SH-SY5Y (cell line): ENCODE measurements at regions not wholly inside any gene's neighbourhood (a gene's known extent, or its start where the extent isn't known, plus 50 kb on each side); places are given as distances from the start of the nearest gene placed in this dataset.

Source experiments
- GATA2 ChIP-seq: IDR thresholded peaks from 2 replicates; pipeline ENCODE4 v1.6.1; 2011; ENCODE audit warnings: mild to moderate bottlenecking, low read depth, low read length
- GATA3 ChIP-seq: IDR thresholded peaks from 2 replicates; pipeline ENCODE4 v1.6.1; 2011; ENCODE audit warnings: low read depth, mild to moderate bottlenecking, low read length, moderate library complexity

GRCh38 chr11:31996159-31996881, 94.6 kb upstream of the RCN1 start:
- TF ChIP-seq GATA3 (no peak), GATA2 (no peak)
